HUES48 (cell line): ENCODE measurements at regions not wholly inside any gene's neighbourhood (a gene's known extent, or its start where the extent isn't known, plus 50 kb on each side); places are given as distances from the start of the nearest gene placed in this dataset.

Experiments used
- H3K27ac ChIP-seq: one replicate; pipeline ENCODE4 v1.7.0; 2013; ENCODE audit warnings: low read depth, low read length, inconsistent platforms
- H3K27me3 ChIP-seq: 2 replicates; pipeline ENCODE4 v1.6.1; 2013; ENCODE audit warnings: mild to moderate bottlenecking, low read length; ENCODE audit not compliant: control insufficient read depth, insufficient read depth
- H3K36me3 ChIP-seq: 2 replicates; pipeline ENCODE4 v1.6.1; 2013; ENCODE audit warnings: low read length; ENCODE audit not compliant: control insufficient read depth, insufficient read depth
- H3K4me1 ChIP-seq: 2 replicates; pipeline ENCODE4 v1.6.1; 2013; ENCODE audit warnings: mild to moderate bottlenecking, low read length; ENCODE audit not compliant: control insufficient read depth, insufficient read depth
- H3K4me3 ChIP-seq: 2 replicates; pipeline ENCODE4 v1.5.1; 2013; ENCODE audit warnings: mild to moderate bottlenecking, low read depth, low read length
- H3K9ac ChIP-seq: 2 replicates; pipeline ENCODE4 v1.6.1; 2013; ENCODE audit warnings: mild to moderate bottlenecking, low read depth, low read length, moderate library complexity
- H3K9me3 ChIP-seq: 2 replicates; pipeline ENCODE4 v1.6.1; 2013; ENCODE audit warnings: low read length; ENCODE audit not compliant: control insufficient read depth, insufficient read depth

GRCh38 chr1:221632072-221632471, 109.8 kb downstream of the DUSP10 start:
- Histone ChIP-seq H3K9ac (no peak overlapping the region), H3K4me3 (no peak overlapping the region), H3K27ac (no peak overlapping the region), H3K27me3 (no peaks in the 10 kb centered on the region), H3K9me3 (no peaks in the 10 kb centered on the region), H3K4me1 (peaks cover 7% of the 10 kb centered on the region; the same call in 1 of the 2 replicates), H3K36me3 (no peaks in the 10 kb centered on the region)

GRCh38 chr1:221633841-221634409, 108.0 kb downstream of the DUSP10 start:
- H3K4me3 ChIP-seq, result no peak overlapping the region
- no peak overlapping the region for H3K27ac ChIP-seq
- no peak overlapping the region for H3K9ac ChIP-seq
- no peaks in the 10 kb centered on the region for H3K9me3 ChIP-seq
- no peaks in the 10 kb centered on the region for H3K27me3 ChIP-seq
- peaks cover 7% of the 10 kb centered on the region; the same call in 1 of the 2 replicates for H3K4me1 ChIP-seq
- no peaks in the 10 kb centered on the region for H3K36me3 ChIP-seq

DNA sequence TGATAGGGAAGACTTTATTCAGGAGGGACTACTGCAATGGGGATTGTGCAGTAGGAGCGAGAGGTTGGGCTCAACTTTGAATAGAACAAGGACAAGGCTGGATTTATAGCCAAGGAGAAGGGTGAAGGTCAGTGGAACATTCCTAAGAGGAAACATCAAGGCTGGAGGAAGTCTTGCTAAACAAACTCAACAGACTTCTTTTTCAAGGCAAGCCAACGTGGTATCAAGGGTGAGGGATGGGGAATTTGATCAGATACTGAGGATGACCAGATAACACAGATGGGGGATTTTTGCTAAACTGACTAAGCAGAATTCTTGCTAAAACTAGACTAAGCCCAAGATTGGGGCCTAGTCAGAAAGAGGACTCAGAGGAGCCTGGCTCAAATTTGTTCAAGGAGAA, 107.3 kb downstream of the DUSP10 start:
- H3K27me3 ChIP-seq, result no peaks in the 10 kb centered on the region
- no peak overlapping the region for H3K4me3 ChIP-seq
- no peaks in the 10 kb centered on the region for H3K9me3 ChIP-seq
- no peak overlapping the region for H3K9ac ChIP-seq
- peaks cover 7% of the 10 kb centered on the region; the same call in 1 of the 2 replicates for H3K4me1 ChIP-seq
- no peaks in the 10 kb centered on the region for H3K36me3 ChIP-seq
- no peak overlapping the region for H3K27ac ChIP-seq

DNA sequence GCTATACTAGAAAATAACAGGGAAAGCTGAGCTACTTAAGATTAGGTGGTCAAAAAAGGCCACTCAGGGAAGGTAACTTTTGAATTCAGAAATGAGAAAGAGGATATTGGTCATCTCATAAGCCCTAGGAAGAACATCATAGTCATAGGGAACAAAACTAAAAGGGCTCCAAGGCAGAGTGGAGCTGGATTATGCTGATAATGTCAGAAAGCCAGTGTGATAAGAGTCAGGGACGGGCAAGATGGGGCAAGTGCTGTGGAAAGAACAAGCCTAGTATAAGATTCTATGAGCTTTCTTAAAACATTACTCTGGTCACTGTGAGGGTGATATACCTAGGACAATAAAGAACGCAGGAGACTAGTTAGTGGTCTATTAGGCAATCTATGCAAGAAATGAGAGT, 106.6 kb downstream of the DUSP10 start:
- H3K27me3 ChIP-seq, result no peaks in the 10 kb centered on the region
- H3K4me3 ChIP-seq, result no peak overlapping the region
- no peaks in the 10 kb centered on the region for H3K36me3 ChIP-seq
- H3K9ac ChIP-seq, result no peak overlapping the region
- H3K4me1 ChIP-seq, result peaks cover 7% of the 10 kb centered on the region; the same call in 1 of the 2 replicates
- H3K27ac ChIP-seq, result no peak overlapping the region
- no peaks in the 10 kb centered on the region for H3K9me3 ChIP-seq

DNA sequence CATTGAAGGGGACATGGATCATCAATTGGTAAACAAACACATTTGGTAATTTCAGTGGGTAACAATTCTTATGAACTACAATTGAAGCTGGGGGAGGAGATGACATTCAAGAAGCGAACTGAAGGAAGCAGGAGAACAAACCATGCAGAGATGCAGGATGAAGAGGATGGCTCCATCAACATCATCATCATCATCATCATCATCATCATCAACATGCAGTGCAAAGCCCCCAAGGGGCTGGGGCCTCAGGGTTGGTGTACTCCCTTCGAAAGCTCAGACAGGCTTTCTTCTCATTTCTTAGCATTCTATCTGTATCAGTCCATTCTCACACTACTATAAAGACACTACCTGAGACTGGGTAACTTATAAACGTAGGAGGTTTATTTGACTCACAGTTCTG, 105.8 kb downstream of the DUSP10 start:
- Histone ChIP-seq H3K9me3 (no peaks in the 10 kb centered on the region), H3K4me1 (peaks cover 6% of the 10 kb centered on the region; the same call in 1 of the 2 replicates), H3K4me3 (no peak overlapping the region), H3K9ac (no peak overlapping the region), H3K27ac (no peak overlapping the region), H3K27me3 (no peaks in the 10 kb centered on the region), H3K36me3 (no peaks in the 10 kb centered on the region)

- no peak overlapping the region for H3K27ac ChIP-seq
- H3K36me3 ChIP-seq, result no peaks in the 10 kb centered on the region
- H3K4me3 ChIP-seq, result no peak overlapping the region
- H3K27me3 ChIP-seq, result no peaks in the 10 kb centered on the region
- H3K9ac ChIP-seq, result no peak overlapping the region
- H3K9me3 ChIP-seq, result no peaks in the 10 kb centered on the region
- no peaks in the 10 kb centered on the region for H3K4me1 ChIP-seq
These were observed 104.9 kb downstream of the DUSP10 start for GRCh38 chr1:221636967-221637366.

DNA sequence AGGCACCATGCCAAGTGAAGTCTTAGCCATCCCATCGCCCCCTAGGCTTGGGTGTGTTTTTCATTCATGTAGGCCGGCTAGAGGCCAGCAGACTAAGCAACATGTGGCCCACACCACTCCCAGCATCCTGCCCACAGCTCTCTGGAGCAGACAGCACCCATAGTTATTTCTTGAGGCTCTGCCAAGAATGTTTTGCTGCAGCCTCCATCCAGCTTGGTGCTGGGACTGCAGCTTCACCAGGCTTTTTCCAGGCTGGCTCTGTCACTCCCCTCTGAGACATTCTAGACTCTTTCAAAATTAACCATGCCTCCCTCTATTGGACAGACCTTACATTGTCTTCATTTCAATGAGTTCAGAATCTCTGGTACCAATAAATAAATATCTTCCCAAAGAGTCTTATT, 104.2 kb downstream of the DUSP10 start:
- no peak overlapping the region for H3K4me3 ChIP-seq
- H3K9me3 ChIP-seq, result no peaks in the 10 kb centered on the region
- H3K9ac ChIP-seq, result no peak overlapping the region
- H3K27me3 ChIP-seq, result no peaks in the 10 kb centered on the region
- no peaks in the 10 kb centered on the region for H3K36me3 ChIP-seq
- H3K4me1 ChIP-seq, result no peaks in the 10 kb centered on the region
- no peak overlapping the region for H3K27ac ChIP-seq

DNA sequence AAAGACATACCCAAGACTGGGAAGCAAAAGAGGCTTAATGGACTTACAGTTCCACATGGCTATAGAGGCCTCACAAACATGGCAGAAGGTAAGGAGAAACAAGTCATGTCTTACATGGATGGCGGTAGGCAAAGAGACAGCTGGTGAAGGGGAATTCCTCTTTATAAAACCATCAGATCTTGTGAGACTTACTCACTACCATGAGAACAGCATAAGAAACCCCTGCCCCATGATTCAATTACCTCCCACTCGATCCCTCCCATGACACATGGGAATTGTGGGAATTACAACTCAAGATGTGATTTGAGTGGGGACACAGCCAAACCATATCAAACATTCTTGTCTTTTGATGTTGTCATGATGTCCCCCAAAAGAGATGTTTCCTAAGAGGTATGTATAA, 103.3 kb downstream of the DUSP10 start:
- Histone ChIP-seq H3K36me3 (no peaks in the 10 kb centered on the region), H3K9ac (no peak overlapping the region)

GRCh38 chr1:221641811-221642210, 100.1 kb downstream of the DUSP10 start:
- Histone ChIP-seq H3K36me3 (no peaks in the 10 kb centered on the region), H3K27me3 (no peaks in the 10 kb centered on the region), H3K27ac (no peak overlapping the region), H3K9me3 (no peaks in the 10 kb centered on the region), H3K9ac (no peak overlapping the region), H3K4me3 (no peak overlapping the region), H3K4me1 (peaks cover 14% of the 10 kb centered on the region)

More for the DNA sequence above, 103.3 kb downstream of the DUSP10 start:
- Histone ChIP-seq H3K4me1 (no peaks in the 10 kb centered on the region), H3K4me3 (no peak overlapping the region), H3K27ac (no peak overlapping the region), H3K9me3 (no peaks in the 10 kb centered on the region), H3K27me3 (no peaks in the 10 kb centered on the region)

DNA sequence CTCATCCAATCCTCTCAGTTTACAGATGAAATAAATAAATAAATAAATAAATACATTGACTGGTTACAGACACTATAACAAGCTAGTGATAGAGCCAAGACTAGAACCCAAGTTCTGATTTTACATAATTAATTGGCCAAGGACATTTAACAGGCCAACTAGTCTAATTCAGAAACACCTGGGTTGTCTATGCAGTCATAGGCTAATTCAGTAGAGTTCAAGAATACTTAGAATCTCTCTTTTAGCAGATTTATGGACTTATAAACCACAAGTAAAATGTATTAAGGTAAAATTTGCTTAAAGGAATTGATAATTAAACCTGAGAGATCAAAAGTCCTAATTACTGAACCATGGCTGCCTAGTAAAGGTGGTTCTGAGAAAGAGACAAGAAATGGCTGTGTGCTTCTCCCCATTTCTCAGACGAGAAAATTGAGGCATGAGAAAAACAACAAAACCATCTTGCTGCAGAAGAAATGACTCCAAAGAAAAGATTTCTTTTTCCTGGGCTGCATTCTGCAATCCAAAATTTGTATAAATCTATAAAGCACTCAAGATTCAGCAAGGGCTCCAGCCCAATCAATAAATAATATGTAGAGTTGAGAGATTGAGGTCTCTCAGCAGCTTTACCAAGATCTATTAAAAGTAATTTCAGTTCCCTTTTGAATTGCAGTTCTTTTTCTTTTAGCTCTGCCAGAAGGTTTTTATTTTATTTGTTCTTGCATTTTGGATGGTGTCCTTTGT, 98.3 kb downstream of the DUSP10 start:
- Histone ChIP-seq H3K4me1 (peaks cover 14% of the 10 kb centered on the region), H3K4me3 (no peak overlapping the region), H3K36me3 (no peaks in the 10 kb centered on the region), H3K9me3 (no peaks in the 10 kb centered on the region), H3K27me3 (no peaks in the 10 kb centered on the region), H3K9ac (no peak overlapping the region), H3K27ac (no peak overlapping the region)

DNA sequence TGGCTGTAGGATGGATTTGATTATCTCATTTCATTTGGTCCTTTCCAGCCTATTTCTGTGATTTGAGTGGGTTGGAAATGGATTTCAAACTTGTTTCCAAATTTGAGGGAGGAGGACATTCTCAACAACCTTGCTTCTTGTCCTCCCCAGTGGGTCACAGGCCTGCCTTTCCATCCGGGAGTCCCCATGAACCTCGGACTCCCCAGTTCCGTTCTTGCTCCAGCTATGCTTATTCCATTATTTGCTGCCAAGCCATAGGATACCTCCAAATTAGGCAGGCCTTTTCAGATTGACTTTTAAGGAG, 97.8 kb downstream of the DUSP10 start:
- Histone ChIP-seq H3K9me3 (no peaks in the 10 kb centered on the region), H3K36me3 (no peaks in the 10 kb centered on the region), H3K27ac (no peak overlapping the region), H3K9ac (no peak overlapping the region), H3K27me3 (no peaks in the 10 kb centered on the region), H3K4me1 (peaks cover 14% of the 10 kb centered on the region), H3K4me3 (no peak overlapping the region)
